GM18873 (cell line): ENCODE measurements at regions not wholly inside any gene's neighbourhood (a gene's known extent, or its start where the extent isn't known, plus 50 kb on each side); places are given as distances from the start of the nearest gene placed in this dataset.
"Not testable (repeated sequence)": the region's sequence is repeated elsewhere in the genome, so short reads cannot be mapped to it uniquely, and the experiment has no call there.

ENCODE experiments used
- ATAC-seq: cut with Tn5 transposase; IDR thresholded peaks from one replicate; pipeline ENCODE4 v1.9.1; 2021; ENCODE audit warnings: mild to moderate bottlenecking, moderate library complexity, moderate number of reproducible peaks; ENCODE audit not compliant: unreplicated experiment, low FRiP score

DNA sequence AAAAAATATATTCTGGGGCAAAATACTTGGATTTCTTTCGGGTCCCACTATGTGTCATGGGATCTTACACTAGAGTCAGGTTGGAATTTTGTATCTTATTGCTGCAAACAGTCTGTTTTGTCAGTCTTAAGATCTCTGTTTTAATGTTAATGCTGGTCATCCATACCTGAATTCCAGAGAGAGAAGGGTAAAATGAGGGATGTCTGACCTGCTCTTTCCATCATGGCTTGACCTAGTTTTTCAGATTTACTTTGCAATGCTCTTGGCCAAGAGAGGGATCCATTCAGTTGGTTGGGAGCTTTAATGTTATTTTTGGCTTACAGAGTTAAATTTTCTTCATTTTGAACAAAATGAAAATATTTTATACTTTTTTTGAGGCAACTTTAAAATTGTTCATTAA, 117.2 kb downstream of the CASP12 start:
- no peak for ATAC-seq

DNA sequence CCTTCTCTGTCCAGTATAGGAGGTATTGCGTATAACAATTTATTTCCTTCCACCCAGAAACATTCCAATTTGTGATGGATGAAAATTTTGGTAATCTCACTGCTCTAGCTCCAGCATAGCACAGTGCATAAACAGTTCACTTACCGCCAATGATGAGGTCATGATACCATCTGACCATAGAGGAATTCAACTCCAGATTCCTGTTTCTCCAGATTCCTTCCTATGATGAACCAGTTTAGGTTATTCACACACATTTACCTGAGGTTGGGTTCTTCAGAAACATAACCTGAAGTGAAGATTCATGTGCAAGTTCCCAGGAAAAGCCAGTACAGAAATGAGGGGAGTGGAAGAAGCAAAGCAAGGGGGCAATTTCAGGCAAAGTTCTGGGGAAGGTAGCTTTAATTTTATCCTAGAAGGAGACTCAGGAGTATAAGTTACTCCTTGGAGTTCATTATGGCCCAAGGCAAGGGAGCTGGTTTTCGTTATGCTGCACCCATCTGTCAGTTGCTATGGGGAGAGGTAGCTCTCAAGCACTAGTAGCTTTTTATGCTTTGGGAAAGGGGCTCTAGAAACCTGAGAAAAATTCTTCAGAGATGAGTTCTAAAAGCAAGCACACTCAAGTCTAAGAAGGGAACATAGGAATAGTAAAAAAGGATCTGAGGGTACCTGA, 121.6 kb downstream of the CASP12 start:
- no peak for ATAC-seq

DNA sequence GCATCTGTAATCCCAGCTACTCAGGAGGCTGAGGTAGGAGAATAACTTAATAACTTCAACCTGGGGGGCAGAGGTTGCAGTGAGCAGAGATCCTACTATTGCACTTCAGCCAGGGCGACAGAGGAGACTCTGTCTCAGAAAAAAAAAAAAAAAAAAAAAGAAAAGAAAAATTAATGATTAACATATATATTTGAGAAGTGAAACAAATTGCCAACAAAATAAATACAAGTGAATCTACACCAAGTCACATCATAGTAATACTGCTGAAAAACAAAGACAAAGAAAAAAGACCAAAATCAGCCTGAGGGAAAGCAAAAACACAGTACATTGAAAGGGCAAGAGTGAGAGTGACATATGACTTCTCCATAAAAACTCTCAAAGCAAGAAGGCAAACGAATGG, 123.7 kb downstream of the CASP12 start:
- ATAC-seq: no peak

DNA sequence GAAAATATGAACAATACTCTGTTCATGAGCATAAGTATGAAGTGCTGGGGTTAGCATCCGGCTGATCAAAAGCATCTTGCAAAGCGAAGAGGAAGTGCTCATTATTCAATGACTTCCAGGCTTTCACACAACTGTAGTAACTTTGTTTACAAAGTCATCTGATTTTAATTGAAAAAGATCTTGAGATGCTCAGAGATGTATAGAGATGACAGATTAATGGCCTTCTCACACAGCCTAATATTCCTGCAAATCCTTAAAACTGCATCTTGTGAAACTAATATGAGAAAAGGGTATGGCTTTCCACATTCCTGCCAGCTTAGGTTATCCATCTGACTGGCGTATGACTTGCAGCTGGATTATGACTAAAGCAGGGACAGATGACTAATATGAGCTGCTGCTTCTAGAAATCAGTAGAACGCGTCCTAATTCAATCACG, 125.4 kb downstream of the CASP12 start:
- ATAC-seq: no peak

DNA sequence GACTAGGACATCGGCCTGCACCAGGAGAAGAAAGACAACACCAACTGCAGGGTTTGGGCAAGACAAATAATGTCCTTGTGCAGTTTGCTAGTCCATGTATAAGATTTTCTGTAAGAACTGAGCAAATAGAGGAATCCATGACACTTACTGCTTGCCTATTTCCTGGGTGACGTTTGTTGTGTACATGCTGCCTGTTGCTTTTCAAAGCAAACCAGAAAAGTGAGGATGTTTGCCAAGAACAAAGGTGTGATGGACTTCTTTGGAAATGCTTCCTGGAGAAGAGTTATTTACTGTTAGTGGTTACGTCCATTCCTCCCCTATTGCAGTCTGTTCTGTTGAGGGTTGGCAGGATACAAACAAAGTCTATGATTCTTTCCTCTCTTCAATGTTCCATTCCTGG, 126.5 kb downstream of the CASP12 start:
- no peak for ATAC-seq

DNA sequence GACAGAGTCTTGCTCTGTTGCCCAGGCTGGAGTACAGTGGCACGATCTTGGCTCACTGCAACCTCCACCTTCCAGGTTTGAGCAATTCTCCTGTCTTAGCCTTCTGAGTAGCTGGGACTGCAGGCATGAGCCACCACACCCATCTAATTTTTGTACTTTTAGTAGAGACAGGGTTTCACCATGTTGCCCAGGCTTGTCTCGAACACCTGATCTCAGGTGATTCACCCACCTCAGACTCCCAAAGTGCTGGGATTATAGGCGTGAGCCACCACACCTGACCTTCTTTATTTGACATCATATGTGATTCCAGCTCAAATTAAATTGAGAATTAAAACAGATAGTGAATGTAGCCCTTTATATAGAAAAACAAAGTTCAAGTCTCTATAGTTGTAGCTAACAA, 127.2 kb downstream of the CASP12 start:
- not testable (repeated sequence) for ATAC-seq

DNA sequence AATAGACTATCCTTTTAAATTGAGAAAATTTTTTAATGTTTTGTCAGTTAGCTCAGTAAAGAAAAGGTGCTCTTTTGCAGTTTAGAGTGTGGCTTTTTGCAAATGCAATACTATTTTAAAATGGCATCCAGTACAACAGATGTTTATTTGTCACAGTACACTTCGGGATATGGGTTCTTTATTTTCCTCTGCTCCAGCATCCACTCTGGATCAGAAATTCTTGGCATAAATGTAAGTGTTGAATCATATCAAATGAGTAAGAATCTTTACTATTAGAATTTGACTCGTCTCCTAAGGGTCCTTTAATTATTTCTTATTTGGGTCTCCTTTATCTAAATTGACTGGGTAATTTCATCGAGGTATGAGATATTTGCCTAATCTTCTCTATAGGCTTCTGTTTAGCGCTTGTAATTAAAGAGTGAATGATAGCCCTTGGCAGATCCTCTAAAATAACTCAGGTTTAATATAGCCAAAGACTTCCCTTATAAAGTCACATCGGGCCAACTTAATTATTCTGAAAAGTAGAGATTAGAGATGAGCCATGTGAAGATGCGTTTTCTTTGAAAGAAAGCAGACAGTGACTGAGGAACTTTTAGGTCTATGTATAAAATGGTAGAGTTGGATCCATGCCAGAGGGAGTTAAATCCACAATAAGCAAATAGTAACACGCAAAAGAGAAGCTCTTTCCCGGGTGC, 132.7 kb downstream of the CASP12 start:
- ATAC-seq: no peak

DNA sequence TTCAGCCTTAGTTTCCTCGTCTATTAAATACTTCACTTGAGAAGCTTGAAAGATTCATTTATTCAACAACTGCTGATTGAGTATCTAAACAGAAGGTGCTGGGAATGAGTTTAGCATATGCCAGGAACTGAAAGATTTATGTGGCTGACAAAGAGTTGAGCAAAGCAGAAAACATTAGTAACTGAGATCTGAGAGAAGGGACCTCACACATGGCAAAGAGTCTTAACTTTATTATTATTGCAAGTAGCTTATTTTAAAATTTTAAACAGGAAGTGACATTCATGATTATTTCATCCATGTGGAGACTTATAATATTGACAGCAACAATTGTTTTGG, 133.6 kb downstream of the CASP12 start:
- no peak for ATAC-seq

DNA sequence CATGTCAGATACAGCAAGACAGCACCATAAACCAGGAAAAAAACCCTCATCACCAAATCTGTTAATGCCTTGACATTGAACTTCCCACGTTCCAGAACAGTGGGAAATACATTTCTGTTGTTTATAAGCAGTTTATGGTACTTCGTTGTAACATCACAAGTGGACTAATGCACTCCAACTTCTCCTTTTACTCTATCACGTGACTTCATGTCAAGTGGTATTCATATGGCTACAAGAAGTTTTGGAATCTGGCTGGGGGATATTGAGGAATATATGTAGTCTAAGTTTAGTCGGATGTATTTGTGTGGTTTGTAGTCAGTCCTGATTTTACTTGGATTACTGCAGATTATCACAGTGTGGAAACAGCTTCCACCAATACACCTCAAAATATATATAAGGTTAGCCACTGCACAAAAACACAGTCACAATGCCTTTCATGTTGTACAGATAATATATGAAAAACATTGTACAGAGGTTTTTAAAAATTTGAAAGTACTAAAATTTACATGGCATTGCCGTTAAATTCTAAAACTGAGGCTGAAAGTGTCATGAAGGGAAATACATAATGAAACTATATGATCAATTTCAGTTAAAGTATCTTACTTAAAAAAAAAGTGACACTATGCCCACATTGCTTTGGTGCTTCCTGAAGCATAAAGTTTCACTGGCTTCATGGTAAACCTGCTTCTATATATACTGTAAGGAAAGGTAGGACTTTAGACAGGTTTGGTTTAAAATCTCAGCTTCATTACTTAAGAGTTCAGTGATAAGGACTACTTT, 134.1 kb downstream of the CASP12 start:
- ATAC-seq: no peak

DNA sequence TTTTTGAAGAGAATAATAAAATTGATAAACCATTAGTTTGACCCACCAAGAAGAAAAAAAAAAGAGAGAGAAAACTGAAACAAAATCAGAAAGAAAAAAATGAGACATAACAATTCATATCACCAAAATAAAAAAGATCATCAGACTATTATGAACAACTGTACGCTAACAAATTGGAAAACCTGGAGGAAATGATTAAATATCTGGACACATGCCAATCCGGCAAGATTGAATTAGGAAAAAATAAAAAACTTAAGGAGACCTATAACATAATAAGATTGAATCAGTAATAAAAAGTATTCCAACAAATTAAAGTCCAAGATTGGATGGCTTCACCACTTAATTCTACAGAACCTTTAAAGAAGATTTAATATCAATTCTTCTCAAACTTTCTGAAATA, 136.7 kb downstream of the CASP12 start:
- no peak for ATAC-seq

DNA sequence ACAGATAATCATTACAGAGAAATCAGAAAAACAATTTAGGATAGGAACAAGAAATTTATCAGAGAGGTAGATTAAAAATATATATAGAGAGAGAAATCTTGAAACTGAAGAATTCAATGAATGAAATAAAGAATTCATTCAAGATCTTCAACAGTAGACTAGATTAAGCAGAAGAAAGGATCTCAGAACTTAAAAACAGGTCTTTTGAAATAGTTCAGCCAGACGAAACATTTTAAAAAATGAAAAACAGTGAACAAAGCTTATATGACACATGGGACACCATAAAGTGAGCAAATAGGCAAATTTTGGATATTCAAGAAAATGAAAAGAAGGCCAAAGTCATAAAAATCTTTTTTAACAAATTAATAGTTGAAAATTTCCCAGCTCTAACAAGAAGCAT, 138.8 kb downstream of the CASP12 start:
- ATAC-seq: no peak

DNA sequence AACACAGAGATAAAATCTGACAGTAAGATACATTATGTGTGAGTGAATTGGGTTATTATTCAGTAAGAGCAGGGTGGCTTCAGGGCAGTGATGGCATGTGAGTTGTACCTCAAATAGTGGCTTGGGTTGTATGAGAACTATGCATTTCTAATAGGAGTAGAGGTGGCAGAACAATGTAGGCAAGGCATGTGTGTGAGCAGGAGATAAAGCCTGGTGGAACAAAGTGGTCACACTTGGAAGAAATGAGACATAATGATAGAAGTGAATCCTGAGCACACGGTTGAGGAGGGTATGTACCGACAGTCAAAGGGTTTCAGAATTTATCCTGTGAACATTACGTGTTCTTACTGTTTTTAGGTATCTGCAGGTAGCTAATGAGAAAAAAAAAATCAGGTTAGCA, 159.3 kb downstream of the CASP12 start:
- no peak for ATAC-seq

DNA sequence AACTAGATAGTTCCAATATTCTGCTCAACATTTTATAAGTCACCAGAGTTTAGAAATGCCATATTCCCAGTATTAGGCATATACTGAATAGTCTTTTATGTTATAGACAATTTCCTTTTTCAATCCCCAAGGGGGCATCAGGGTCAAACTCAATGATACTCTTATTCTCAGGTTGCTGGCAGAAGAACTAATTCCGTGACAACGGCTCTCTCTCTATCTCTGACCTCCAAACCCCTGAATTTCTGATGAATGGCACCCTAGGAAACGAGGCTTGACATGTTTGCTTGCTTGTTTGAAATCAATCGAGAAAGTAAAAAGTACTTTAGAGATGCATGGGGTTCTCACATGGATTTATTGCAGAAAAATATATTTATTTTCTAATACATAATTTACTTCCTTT, 160.1 kb downstream of the CASP12 start:
- no peak for ATAC-seq

DNA sequence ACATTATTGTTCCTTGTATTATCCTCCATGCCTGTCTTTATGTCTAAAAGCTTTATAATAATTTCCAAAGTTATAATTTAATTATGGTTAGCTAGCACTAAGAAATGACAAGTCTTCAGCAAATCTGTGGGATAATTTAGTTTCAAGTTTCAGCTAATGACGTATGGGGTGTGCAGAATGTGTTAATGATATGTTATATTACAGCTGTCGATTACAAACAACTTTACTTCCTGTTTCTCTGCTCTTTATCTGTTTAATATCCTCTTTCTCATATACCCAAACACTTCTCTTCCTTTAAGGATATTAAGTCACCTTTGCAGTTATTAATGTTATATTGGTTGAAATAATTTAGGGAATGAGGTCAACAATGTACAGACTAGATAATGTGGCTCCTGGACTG, 161.8 kb downstream of the CASP12 start:
- ATAC-seq: no peak

DNA sequence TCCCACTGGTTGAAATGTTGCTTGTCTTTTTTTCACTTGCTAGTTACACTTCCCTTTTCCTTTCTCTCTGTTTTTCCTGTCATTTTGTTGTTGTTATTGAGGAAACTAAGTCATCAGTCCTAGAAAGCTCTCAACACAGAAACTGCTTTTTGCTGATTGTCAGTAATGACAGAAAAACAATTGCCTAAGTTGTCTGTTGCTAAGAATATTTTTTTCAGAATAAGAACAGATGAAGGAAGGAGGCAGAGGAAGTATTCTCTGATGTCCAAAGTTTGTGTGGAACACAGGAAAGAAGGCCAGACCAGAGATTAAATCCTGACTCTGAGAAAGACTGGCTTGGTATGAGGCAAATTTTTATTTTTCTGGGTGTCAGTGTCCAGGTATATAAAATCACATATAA, 163.3 kb downstream of the CASP12 start:
- no peak for ATAC-seq

DNA sequence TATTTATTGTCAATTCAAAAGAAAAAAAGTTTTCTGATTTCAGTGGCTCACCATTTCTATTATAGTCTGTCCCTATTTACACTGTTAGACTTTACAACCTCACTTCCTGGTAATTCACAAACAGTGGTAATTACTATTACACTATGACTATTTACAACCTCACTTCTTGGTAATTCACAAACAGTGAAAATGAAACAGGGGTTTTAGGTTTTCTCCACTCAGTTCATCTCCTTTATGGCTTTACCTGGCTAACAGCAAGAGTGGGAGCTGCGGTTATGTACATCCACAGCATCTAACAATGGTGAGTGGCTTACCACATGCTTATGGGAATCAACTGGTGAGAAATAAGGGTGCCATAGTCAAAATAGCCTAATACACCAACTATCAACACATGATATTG, 166.4 kb downstream of the CASP12 start:
- ATAC-seq: no peak

DNA sequence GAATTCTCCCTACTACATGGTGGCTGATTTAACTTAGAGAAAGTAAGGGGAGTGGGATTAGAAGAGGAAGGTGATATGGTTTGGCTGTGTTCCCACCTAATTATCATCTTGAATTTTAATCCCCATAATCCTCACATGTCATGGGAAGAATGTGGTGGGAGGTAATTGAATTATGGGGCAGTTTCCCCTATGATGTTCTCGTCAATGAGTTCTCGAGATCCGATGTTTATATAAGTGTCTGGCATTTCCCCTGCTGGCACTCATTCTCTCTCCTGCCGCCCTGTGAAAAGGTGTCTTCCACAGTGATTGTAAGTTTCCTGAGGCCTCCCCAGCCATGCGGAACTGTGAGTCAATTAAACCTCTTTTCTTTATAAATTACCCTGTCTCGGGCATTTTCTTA, 169.3 kb downstream of the CASP12 start:
- ATAC-seq: no peak

DNA sequence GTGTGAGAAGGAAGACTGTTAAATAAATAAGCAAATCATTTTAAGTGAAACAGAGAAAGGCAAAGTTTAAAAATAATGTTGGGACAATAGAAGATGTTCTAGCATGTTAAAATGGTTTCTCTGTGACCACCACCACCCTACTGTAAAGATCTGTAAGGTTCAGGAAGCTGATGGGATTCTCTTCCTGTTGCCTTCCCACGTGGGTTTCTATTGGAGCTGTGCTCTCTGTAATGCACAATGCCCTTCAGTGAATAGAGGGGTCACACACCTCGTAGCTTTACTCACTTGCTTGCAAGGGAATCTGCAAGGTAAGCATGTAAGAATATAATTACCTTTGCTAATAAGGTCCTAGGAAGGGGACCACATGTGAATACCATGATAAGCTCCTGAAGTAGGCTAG, 170.5 kb downstream of the CASP12 start:
- no peak for ATAC-seq

DNA sequence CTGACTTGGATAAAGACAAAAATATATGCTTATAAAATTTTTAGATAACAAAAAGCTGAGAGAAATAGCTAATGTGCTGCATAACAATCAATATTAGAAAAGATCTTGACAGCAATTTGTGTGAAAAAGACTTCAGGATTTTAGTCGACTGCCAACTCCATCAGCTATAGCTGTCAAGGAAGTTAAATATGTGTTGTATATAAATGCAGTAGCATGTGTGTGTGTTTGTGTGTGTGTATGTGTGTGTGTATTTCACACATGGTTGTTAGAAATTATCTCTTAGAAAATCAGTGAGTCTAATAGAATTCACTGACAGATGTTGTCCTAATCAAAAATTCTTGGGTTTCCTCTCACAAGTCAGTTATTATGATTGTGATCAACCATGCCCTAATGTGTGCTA, 171.2 kb downstream of the CASP12 start:
- ATAC-seq: no peak

DNA sequence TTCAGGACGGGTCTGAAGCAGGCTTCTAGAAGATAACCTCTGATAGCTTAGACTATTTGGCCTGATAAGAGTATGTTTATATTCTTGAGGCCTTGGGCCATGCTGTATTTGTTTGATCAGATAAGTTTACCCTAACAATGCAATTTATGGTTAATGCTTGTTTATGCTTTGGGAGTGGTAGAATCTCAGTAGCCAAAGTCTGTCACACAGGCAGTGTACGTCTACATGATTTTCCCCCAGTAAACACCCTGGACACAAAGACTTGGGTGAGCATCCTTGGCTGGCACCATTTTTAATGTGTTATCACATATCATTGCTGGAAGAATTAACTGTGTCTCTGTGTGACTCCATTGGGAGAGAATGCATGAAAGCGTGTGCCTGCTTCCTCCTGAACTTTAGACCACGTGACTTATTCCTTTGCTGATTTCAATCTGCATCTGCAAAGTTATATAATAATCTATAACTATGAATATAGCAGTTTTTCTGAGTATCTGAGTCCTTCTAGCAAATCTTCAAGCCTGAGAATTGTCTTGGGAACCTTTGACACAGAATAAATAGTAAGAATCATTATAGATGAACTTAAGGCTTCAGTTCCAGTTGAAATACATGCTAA, 172.4 kb downstream of the CASP12 start:
- ATAC-seq: no peak

DNA sequence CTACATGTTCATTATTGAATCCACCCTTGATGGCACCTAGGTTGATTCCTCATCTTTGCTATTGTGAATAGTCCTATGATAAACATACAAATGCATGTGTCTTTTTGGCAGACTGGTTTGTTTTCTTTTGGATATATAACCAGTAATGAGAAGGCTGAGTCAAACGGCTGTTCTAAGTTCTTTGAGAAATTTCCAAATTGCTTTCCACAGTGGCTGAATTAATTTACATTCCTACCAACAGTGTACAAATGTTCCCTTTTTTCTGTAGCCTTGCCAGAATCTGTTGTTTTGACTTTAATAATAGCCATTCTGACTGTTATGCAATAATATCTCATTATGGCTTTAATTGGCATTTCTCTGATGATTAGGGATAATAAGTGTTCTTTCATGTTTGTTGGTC, 184.9 kb downstream of the CASP12 start:
- no peak for ATAC-seq
